Mesendoderm (in vitro differentiated cells): ENCODE measurements at regions not wholly inside any gene's neighbourhood (a gene's known extent, or its start where the extent isn't known, plus 50 kb on each side); places are given as distances from the start of the nearest gene placed in this dataset.

ENCODE experiments used
- DNase-seq: peaks from one replicate; pipeline ENCODE4 v3.0.0; 2013
- H2AK5ac ChIP-seq: 2 replicates; pipeline ENCODE4 v1.6.1; 2013; ENCODE audit warnings: low read length, inconsistent platforms
- H2BK120ac ChIP-seq: 2 replicates; pipeline ENCODE4 v1.6.1; 2013; ENCODE audit warnings: low read depth, mild to moderate bottlenecking, low read length, moderate library complexity, mixed read lengths
- H2BK15ac ChIP-seq: replicated peaks from 2 replicates; pipeline ENCODE4 v1.6.1; 2013; ENCODE audit warnings: low read depth, mild to moderate bottlenecking, moderate library complexity
- H2BK5ac ChIP-seq: 2 replicates; pipeline ENCODE4 v1.6.1; 2013; ENCODE audit warnings: low read length, inconsistent platforms
- H3K18ac ChIP-seq: 2 replicates; pipeline ENCODE4 v1.6.1; 2013; ENCODE audit warnings: mild to moderate bottlenecking, low read length, mixed read lengths
- H3K23ac ChIP-seq: one replicate; pipeline ENCODE4 v1.6.1; 2013; ENCODE audit warnings: low read length
- H3K27ac ChIP-seq: 2 replicates; pipeline ENCODE4 v1.5.1; 2013; ENCODE audit warnings: low read depth, mild to moderate bottlenecking, inconsistent platforms, low read length, moderate library complexity
- H3K27me3 ChIP-seq: 2 replicates; pipeline ENCODE4 v1.6.1; 2013; ENCODE audit warnings: low read length, control low read depth, mild to moderate bottlenecking, inconsistent platforms; ENCODE audit not compliant: insufficient read depth, poor library complexity
- H3K36me3 ChIP-seq: 2 replicates; pipeline ENCODE4 v1.6.1; 2013; ENCODE audit warnings: low read length, inconsistent platforms; ENCODE audit not compliant: control insufficient read depth, insufficient read depth
- H3K4ac ChIP-seq: one replicate; pipeline ENCODE4 v1.6.1; 2013; ENCODE audit warnings: low read depth, mild to moderate bottlenecking, low read length, moderate library complexity
- H3K4me1 ChIP-seq: 2 replicates; pipeline ENCODE4 v1.6.1; 2013; ENCODE audit warnings: low read depth, low read length, inconsistent platforms; ENCODE audit not compliant: control insufficient read depth
- H3K4me2 ChIP-seq: 2 replicates; pipeline ENCODE4 v1.6.1; 2013; ENCODE audit warnings: low read length
- H3K4me3 ChIP-seq: 2 replicates; pipeline ENCODE4 v1.5.1; 2013; ENCODE audit warnings: mild to moderate bottlenecking, low read length
- H3K56ac ChIP-seq: one replicate; pipeline ENCODE4 v1.6.1; 2013; ENCODE audit warnings: low read length
- H3K79me1 ChIP-seq: 2 replicates; pipeline ENCODE4 v1.6.1; 2013; ENCODE audit warnings: low read length, inconsistent platforms
- H3K79me2 ChIP-seq: 2 replicates; pipeline ENCODE4 v1.6.1; 2013; ENCODE audit warnings: mild to moderate bottlenecking, low read length; ENCODE audit not compliant: control insufficient read depth, insufficient read depth
- H3K9ac ChIP-seq: 2 replicates; pipeline ENCODE4 v1.6.1; 2013; ENCODE audit warnings: low read length, inconsistent platforms
- H4K5ac ChIP-seq: one replicate; pipeline ENCODE4 v1.6.1; 2013; ENCODE audit warnings: low read length
- H4K8ac ChIP-seq: one replicate; pipeline ENCODE4 v1.6.1; 2013; ENCODE audit warnings: low read depth, mild to moderate bottlenecking, control low read depth, low read length, moderate library complexity
- WGBS: extraction: QIAGEN DNeasy Blood & Tissue Kit; methylation state at CpG from one replicate; pipeline ENCODE4 v1.1.7; 2013; ENCODE audit warnings: low lambda C conversion rate, missing lambda C conversion rate; ENCODE audit not compliant: insufficient coverage; ENCODE audit errors: extremely low coverage; 5-methylcytosine and 5-hydroxymethylcytosine counted together

- peaks cover 29% of the 10 kb centered on the region for H3K4me1 ChIP-seq
- H3K18ac ChIP-seq = no peak overlapping the region
- H3K27ac ChIP-seq = no peak overlapping the region
- H3K56ac ChIP-seq = no peak overlapping the region
- H3K79me2 ChIP-seq = no peaks in the 10 kb centered on the region
- no peak for DNase-seq
- no peak overlapping the region for H3K23ac ChIP-seq
- no peak overlapping the region for H3K4me2 ChIP-seq
- no peak overlapping the region for H3K4ac ChIP-seq
- WGBS = no CpG with 5 or more reads among the region's 1 CpG
- no peaks in the 10 kb centered on the region for H3K79me1 ChIP-seq
- no peak overlapping the region for H2AK5ac ChIP-seq
- H3K27me3 ChIP-seq = no peaks in the 10 kb centered on the region
- H4K5ac ChIP-seq = no peak overlapping the region
- no peak overlapping the region for H2BK120ac ChIP-seq
- H4K8ac ChIP-seq = no peak overlapping the region
- no peak overlapping the region for H3K4me3 ChIP-seq
- no peaks in the 10 kb centered on the region for H3K36me3 ChIP-seq
- no peak overlapping the region for H3K9ac ChIP-seq
- H2BK15ac ChIP-seq = no peak overlapping the region
- peak overlapping the region; percentile 5 for H2BK5ac ChIP-seq
These were observed 425.3 kb downstream of the ZNF521 start for GRCh38 chr18:24926649-24927048.

GRCh38 chr18:24928301-24928878 lies 423.6 kb downstream of the ZNF521 start:
- H3K56ac ChIP-seq = peak overlapping the region; percentile 31
- H4K5ac ChIP-seq = no peak overlapping the region
- H3K79me1 ChIP-seq = no peaks in the 10 kb centered on the region
- H3K4me2 ChIP-seq = no peak overlapping the region
- peak overlapping the region; percentile 61 for H2AK5ac ChIP-seq
- no peak overlapping the region for H3K4ac ChIP-seq
- DNase-seq = no peak
- no peaks in the 10 kb centered on the region for H3K27me3 ChIP-seq
- no peak overlapping the region for H2BK120ac ChIP-seq
- H3K79me2 ChIP-seq = no peaks in the 10 kb centered on the region
- no CpG with 5 or more reads among the region's 8 CpGs for WGBS
- no peak overlapping the region for H3K4me3 ChIP-seq
- no peak overlapping the region for H3K23ac ChIP-seq
- no peak overlapping the region for H2BK15ac ChIP-seq
- H3K4me1 ChIP-seq = peaks cover 28% of the 10 kb centered on the region
- no peak overlapping the region for H3K27ac ChIP-seq
- H2BK5ac ChIP-seq = no peak overlapping the region
- no peaks in the 10 kb centered on the region for H3K36me3 ChIP-seq
- no peak overlapping the region for H3K18ac ChIP-seq
- H3K9ac ChIP-seq = no peak overlapping the region
- H4K8ac ChIP-seq = no peak overlapping the region

GRCh38 chr18:24930478-24930877 lies 421.5 kb downstream of the ZNF521 start:
- Histone ChIP-seq H3K56ac (peak overlapping the region; percentile 69), H3K23ac (no peak overlapping the region), H2BK120ac (no peak overlapping the region), H3K4me1 (peaks cover 17% of the 10 kb centered on the region), H4K8ac (no peak overlapping the region), H3K9ac (no peak overlapping the region), H4K5ac (no peak overlapping the region), H3K79me2 (no peaks in the 10 kb centered on the region), H2AK5ac (no peak overlapping the region), H2BK5ac (peak overlapping the region; percentile 43), H2BK15ac (no peak overlapping the region), H3K4ac (no peak overlapping the region), H3K36me3 (no peaks in the 10 kb centered on the region), H3K27ac (peak overlapping the region; percentile 70), H3K4me3 (no peak overlapping the region), H3K18ac (peak overlapping the region; percentile 78), H3K27me3 (no peaks in the 10 kb centered on the region), H3K79me1 (no peaks in the 10 kb centered on the region), H3K4me2 (no peak overlapping the region)
- DNase-seq = peak; percentile 54
- no CpG with 5 or more reads among the region's 2 CpGs for WGBS

GRCh38 chr18:24930971-24931370 lies 421.0 kb downstream of the ZNF521 start:
- Histone ChIP-seq H3K4ac (no peak overlapping the region), H2AK5ac (no peak overlapping the region), H3K18ac (peak overlapping the region; percentile 78), H2BK120ac (no peak overlapping the region), H3K27ac (peak overlapping the region; percentile 70), H3K36me3 (no peaks in the 10 kb centered on the region), H3K4me3 (no peak overlapping the region), H4K8ac (no peak overlapping the region), H3K79me2 (no peaks in the 10 kb centered on the region), H3K4me2 (no peak overlapping the region), H3K9ac (no peak overlapping the region), H2BK15ac (no peak overlapping the region), H3K4me1 (peaks cover 14% of the 10 kb centered on the region), H3K79me1 (no peaks in the 10 kb centered on the region), H4K5ac (no peak overlapping the region), H3K56ac (peak overlapping the region; percentile 69), H2BK5ac (peak overlapping the region; percentile 43), H3K27me3 (no peaks in the 10 kb centered on the region), H3K23ac (no peak overlapping the region)
- WGBS = no CpG with 5 or more reads among the region's 6 CpGs
- DNase-seq = peak; percentile 85

GRCh38 chr18:24933345-24933744 lies 418.6 kb downstream of the ZNF521 start:
- Histone ChIP-seq H3K4me3 (no peak overlapping the region), H3K56ac (peak overlapping the region; percentile 32), H3K4me1 (peaks cover 11% of the 10 kb centered on the region), H3K79me2 (no peaks in the 10 kb centered on the region), H4K8ac (no peak overlapping the region), H3K27ac (no peak overlapping the region), H2BK5ac (no peak overlapping the region), H3K4ac (no peak overlapping the region), H3K4me2 (no peak overlapping the region), H3K36me3 (no peaks in the 10 kb centered on the region), H3K9ac (no peak overlapping the region), H2BK15ac (no peak overlapping the region), H3K79me1 (no peaks in the 10 kb centered on the region), H3K23ac (peak overlapping the region; percentile 70), H4K5ac (no peak overlapping the region), H2BK120ac (no peak overlapping the region), H3K18ac (no peak overlapping the region), H2AK5ac (peak overlapping the region; percentile 0), H3K27me3 (no peaks in the 10 kb centered on the region)
- no CpG with 5 or more reads among the region's 3 CpGs for WGBS
- DNase-seq = no peak
